Esophagus muscularis mucosa (tissue), 4 donors: ENCODE measurements at regions not wholly inside any gene's neighbourhood (a gene's known extent, or its start where the extent isn't known, plus 50 kb on each side); places are given as distances from the start of the nearest gene placed in this dataset.

ENCODE experiments used
- DNase-seq: peaks from one replicate; pipeline ENCODE4 v3.0.0-alpha.2; 2017; ENCODE audit errors: extremely low spot score
- H3K27ac ChIP-seq, 4 donors: fragments of 200-600 bp; sonication (generic); replicated peaks in 1 of 4; 1 replicate in 3 of 4; 2 replicates in 1 of 4; pipeline ENCODE4 v1.5.1; 2016 to 2019; ENCODE audit warnings: mild to moderate bottlenecking in 1 of 4
- H3K27me3 ChIP-seq, 4 donors: fragments of 200-600 bp; sonication (generic); one replicate each; pipeline versions ENCODE4 v1.5.1 to v1.6.0; 2016 to 2019
- H3K36me3 ChIP-seq, 4 donors: fragments of 200-600 bp; sonication (generic); one replicate each; pipeline ENCODE4 v1.5.1; 2016 to 2019
- H3K4me1 ChIP-seq, 4 donors: fragments of 200-600 bp; sonication (generic); one replicate each; pipeline ENCODE4 v1.5.1; 2016 to 2019
- H3K4me3 ChIP-seq, 4 donors: fragments of 200-600 bp; sonication (generic); 1 replicate in 2 of 4; 2 replicates in 2 of 4; pipeline ENCODE4 v1.5.1; 2016 to 2019; ENCODE audit warnings: mild to moderate bottlenecking in 4 of 4, moderate library complexity in 1 of 4
- H3K9me3 ChIP-seq, 4 donors: fragments of 200-600 bp; sonication (generic); 1 replicate in 3 of 4; 2 replicates in 1 of 4; pipeline ENCODE4 v1.5.1; 2016 to 2019
- EP300 ChIP-seq: sonication (generic); formaldehyde crosslinking; IDR thresholded peaks from one replicate; pipeline ENCODE4 v1.6.1; 2017; ENCODE audit warnings: antibody characterized with exemption
- POLR2A ChIP-seq: fragments of 450-650 bp; IDR thresholded peaks from one replicate; pipeline ENCODE4 v1.6.1; 2017; ENCODE audit warnings: antibody characterized with exemption, moderate library complexity, mild to moderate bottlenecking, low read depth
- POLR2AphosphoS5 ChIP-seq, 2 donors: sonication (generic); formaldehyde crosslinking; IDR thresholded peaks; one replicate each; pipeline ENCODE4 v1.6.1; 2017; ENCODE audit warnings: antibody characterized with exemption in 2 of 2
- WGBS: methylation state at CpG from one replicate; pipeline ENCODE4 v1.1.5; 2018; 5-methylcytosine and 5-hydroxymethylcytosine counted together
- intact Hi-C: fragments of 100-400 bp; cut with DNase I; formaldehyde crosslinking; loops from one replicate; pipeline ENCODE4 v1.15.1; 2023
- TF ChIP-seq, protein P1 (sequence below), 3 experiments: fragments of 200-600 bp in 2 of 3; fragments of 450-650 bp in 1 of 3; sonication (generic) in 2 of 3; IDR thresholded peaks; one replicate each; pipeline ENCODE4 v1.5.1; 2017 to 2019; ENCODE audit warnings: antibody characterized with exemption in 3 of 3, mild to moderate bottlenecking in 2 of 3, moderate library complexity in 1 of 3

- intact Hi-C loops = loop anchor here (2.0 kb wide), 1 partner anchor 266 kb away; no protein-coding TSS in a partner anchor
- TF ChIP-seq, protein P1, sequence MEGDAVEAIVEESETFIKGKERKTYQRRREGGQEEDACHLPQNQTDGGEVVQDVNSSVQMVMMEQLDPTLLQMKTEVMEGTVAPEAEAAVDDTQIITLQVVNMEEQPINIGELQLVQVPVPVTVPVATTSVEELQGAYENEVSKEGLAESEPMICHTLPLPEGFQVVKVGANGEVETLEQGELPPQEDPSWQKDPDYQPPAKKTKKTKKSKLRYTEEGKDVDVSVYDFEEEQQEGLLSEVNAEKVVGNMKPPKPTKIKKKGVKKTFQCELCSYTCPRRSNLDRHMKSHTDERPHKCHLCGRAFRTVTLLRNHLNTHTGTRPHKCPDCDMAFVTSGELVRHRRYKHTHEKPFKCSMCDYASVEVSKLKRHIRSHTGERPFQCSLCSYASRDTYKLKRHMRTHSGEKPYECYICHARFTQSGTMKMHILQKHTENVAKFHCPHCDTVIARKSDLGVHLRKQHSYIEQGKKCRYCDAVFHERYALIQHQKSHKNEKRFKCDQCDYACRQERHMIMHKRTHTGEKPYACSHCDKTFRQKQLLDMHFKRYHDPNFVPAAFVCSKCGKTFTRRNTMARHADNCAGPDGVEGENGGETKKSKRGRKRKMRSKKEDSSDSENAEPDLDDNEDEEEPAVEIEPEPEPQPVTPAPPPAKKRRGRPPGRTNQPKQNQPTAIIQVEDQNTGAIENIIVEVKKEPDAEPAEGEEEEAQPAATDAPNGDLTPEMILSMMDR (IDR thresholded peaks at IDR 0.05) = no peak
- TF ChIP-seq POLR2A = no peak
- no peak for TF ChIP-seq EP300
- TF ChIP-seq POLR2AphosphoS5 (IDR thresholded peaks at IDR 0.05) = no peak
- Histone ChIP-seq H3K36me3 (no peaks in the 10 kb centered on the region), H3K9me3 (no peaks in the 10 kb centered on the region), H3K27me3 (no peaks in the 10 kb centered on the region), H3K4me3 (no peak overlapping the region), H3K4me1 (peaks cover 0 to 11% (median 3%) of the 10 kb centered on the region in 4 donors), H3K27ac (no peak overlapping the region)
- DNase-seq = no peak
- 95% methylated on average over 6 of the region's 6 CpGs for WGBS
These were observed 100.3 kb upstream of the KCTD1 start for GRCh38 chr18:26648509-26649192.

GRCh38 chr18:26646901-26647300 is 98.5 kb upstream of the KCTD1 start:
- no peaks in the 10 kb centered on the region for H3K36me3 ChIP-seq
- H3K4me3 ChIP-seq = no peak overlapping the region
- intact Hi-C loops = no loop called here
- TF ChIP-seq EP300 (no peak), POLR2AphosphoS5 (IDR thresholded peaks at IDR 0.05) (no peak)
- TF ChIP-seq, protein P1 (IDR thresholded peaks at IDR 0.05) = no peak
- H3K27me3 ChIP-seq = no peaks in the 10 kb centered on the region
- H3K4me1 ChIP-seq = peaks cover 0 to 11% (median 3%) of the 10 kb centered on the region in 4 donors
- H3K9me3 ChIP-seq = no peaks in the 10 kb centered on the region
- H3K27ac ChIP-seq = no peak overlapping the region
- 92% methylated on average over 4 of the region's 4 CpGs for WGBS
- DNase-seq = no peak

DNA sequence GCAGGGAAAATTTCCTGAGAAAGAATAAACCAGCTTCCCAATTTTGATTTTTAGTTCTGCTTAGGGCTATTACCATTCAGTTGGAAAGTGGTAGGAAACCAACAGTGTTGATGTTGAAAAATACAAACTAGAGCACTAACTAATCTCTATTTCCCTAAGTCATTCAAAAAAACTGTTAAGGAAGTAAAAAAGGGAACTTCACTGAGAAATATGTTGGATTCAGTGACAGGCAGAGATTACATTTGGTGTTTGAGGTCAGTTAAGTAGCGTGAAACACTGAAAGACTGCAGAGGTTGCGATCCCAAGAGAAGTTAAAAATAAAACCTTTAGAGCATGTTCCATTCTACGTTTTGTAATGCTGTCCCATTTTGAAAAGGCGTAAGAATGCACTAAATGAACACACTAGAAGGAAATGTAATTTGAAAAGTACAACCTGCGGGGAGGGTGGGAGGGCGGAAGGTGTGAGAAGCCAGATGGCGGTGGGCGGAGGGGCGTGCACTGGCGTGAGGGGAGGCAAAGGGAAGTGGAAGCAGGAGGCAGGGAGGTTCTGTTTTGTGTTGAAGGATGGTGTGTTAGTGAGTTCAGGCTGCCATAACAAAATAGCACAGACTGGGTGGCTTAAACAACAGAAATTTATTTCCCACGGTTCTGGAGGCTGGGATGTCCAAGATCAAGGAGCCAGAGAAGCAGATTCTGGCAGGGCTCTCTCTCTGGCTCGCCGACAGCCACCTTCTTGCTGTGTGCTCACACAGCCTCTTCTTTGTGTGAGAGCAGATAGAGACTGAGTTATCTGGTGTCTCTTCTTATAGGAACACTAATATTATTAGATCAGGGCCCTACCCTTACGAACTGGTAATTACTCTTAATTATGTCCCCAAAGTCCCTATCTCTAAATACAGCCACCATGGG is 94.3 kb upstream of the KCTD1 start:
- TF ChIP-seq POLR2AphosphoS5 (IDR thresholded peaks at IDR 0.05) (no peak), EP300 (no peak), POLR2A (no peak)
- TF ChIP-seq, protein P1 (IDR thresholded peaks at IDR 0.05) = no peak
- DNase-seq = no peak
- intact Hi-C loops = no loop called here
- WGBS = 76% methylated on average over 14 of the region's 14 CpGs
- Histone ChIP-seq H3K27ac (no peak overlapping the region), H3K4me3 (no peak overlapping the region), H3K4me1 (no peaks in the 10 kb centered on the region), H3K36me3 (no peaks in the 10 kb centered on the region), H3K9me3 (no peaks in the 10 kb centered on the region), H3K27me3 (no peaks in the 10 kb centered on the region)

DNA sequence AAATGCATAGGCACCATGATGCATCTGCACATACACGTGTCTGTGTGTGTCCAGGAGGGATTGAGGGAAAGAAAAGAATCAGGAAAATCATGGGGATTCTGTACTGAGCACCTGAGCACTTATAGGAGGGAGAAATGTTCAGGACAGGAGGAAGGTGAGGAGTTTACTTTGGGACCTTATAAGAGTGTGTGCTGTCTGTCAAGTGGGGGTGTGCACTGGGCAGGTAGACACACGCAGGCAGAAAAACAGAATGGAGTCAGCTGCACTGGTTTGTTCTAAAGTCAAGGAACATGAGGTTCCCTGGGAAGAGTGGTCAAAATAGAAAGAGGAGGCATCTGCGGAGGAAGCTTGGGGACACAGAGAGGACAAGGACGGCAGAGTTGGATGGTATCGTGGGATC is 92.2 kb upstream of the KCTD1 start:
- WGBS = 93% methylated on average over 5 of the region's 5 CpGs
- H3K27me3 ChIP-seq = no peaks in the 10 kb centered on the region
- no peaks in the 10 kb centered on the region for H3K4me1 ChIP-seq
- no peaks in the 10 kb centered on the region for H3K36me3 ChIP-seq
- H3K4me3 ChIP-seq = no peak overlapping the region
- intact Hi-C loops = no loop called here
- TF ChIP-seq POLR2AphosphoS5 (IDR thresholded peaks at IDR 0.05) (no peak), EP300 (no peak)
- DNase-seq = no peak
- no peak overlapping the region for H3K27ac ChIP-seq
- no peaks in the 10 kb centered on the region for H3K9me3 ChIP-seq

GRCh38 chr18:26639149-26639548 is 90.8 kb upstream of the KCTD1 start:
- no peak overlapping the region for H3K27ac ChIP-seq
- no peak overlapping the region for H3K4me3 ChIP-seq
- WGBS = 81% methylated on average over 7 of the region's 7 CpGs
- DNase-seq = peak; percentile 53
- H3K27me3 ChIP-seq = no peaks in the 10 kb centered on the region
- no peaks in the 10 kb centered on the region for H3K9me3 ChIP-seq
- no peaks in the 10 kb centered on the region for H3K36me3 ChIP-seq
- H3K4me1 ChIP-seq = no peaks in the 10 kb centered on the region
- TF ChIP-seq POLR2A (no peak), POLR2AphosphoS5 (IDR thresholded peaks at IDR 0.05) (no peak), EP300 (no peak)
- TF ChIP-seq, protein P1 (IDR thresholded peaks at IDR 0.05) = no peak
- intact Hi-C loops = no loop called here
